AG04449 (cell line): ENCODE measurements at regions not wholly inside any gene's neighbourhood (a gene's known extent, or its start where the extent isn't known, plus 50 kb on each side); places are given as distances from the start of the nearest gene placed in this dataset.
"Not testable (repeated sequence)": the region's sequence is repeated elsewhere in the genome, so short reads cannot be mapped to it uniquely, and the experiment has no call there.

Source experiments
- CTCF ChIA-PET: fragments of 350-600 bp; formaldehyde crosslinking; extraction: SDS; loops from one replicate; lab custom pipeline; 2021; ENCODE audit warnings: antibody characterized with exemption; lab: Yijun Ruan, JAX
- POLR2A ChIA-PET: fragments of 400-600, 350-600 bp; formaldehyde crosslinking; extraction: SDS; loops from one replicate; lab custom pipeline; 2020; ENCODE audit warnings: antibody characterized with exemption, inconsistent platforms; lab: Yijun Ruan, JAX
- DNase-seq: peaks from one replicate; pipeline ENCODE4 v3.0.0-alpha.2; 2010; ENCODE audit warnings: low read depth, low spot score
- H3K4me3 ChIP-seq: 2 replicates; pipeline ENCODE4 v1.5.1; 2011; ENCODE audit warnings: low read depth, mild to moderate bottlenecking, control low read depth, low read length
- CTCF ChIP-seq: IDR thresholded peaks from one replicate; pipeline ENCODE4 v1.5.1; 2011; ENCODE audit warnings: mild to moderate bottlenecking, moderate library complexity, low read length, control low read depth, inconsistent platforms; ENCODE audit not compliant: insufficient read depth; ENCODE audit errors: missing control alignments

GRCh38 chr3:35120026-35120425, 519.3 kb upstream of the ARPP21 start:
- no peak for DNase-seq
- POLR2A ChIA-PET = no interaction called here
- no peak overlapping the region for H3K4me3 ChIP-seq
- CTCF ChIA-PET = no interaction called here
- no peak for TF ChIP-seq CTCF

GRCh38 chr3:35137612-35138011, 501.7 kb upstream of the ARPP21 start:
- ChIA-PET CTCF (no interaction called here), POLR2A (no interaction called here)
- no peak overlapping the region for H3K4me3 ChIP-seq
- no peak for DNase-seq
- no peak for TF ChIP-seq CTCF

GRCh38 chr3:35141406-35141805, 497.9 kb upstream of the ARPP21 start:
- DNase-seq = no peak
- POLR2A ChIA-PET = no interaction called here
- H3K4me3 ChIP-seq = no peak overlapping the region
- no peak for TF ChIP-seq CTCF
- CTCF ChIA-PET = no interaction called here

GRCh38 chr3:35144011-35144410, 495.3 kb upstream of the ARPP21 start:
- POLR2A ChIA-PET = no interaction called here
- no peak for TF ChIP-seq CTCF
- DNase-seq = no peak
- CTCF ChIA-PET = no interaction called here
- no peak overlapping the region for H3K4me3 ChIP-seq

GRCh38 chr3:35146256-35147035, 492.9 kb upstream of the ARPP21 start:
- DNase-seq, POLR2A ChIA-PET, H3K4me3 ChIP-seq, CTCF ChIA-PET: not testable (repeated sequence)

GRCh38 chr3:35183927-35184675, 455.2 kb upstream of the ARPP21 start:
- POLR2A ChIA-PET = no interaction called here
- TF ChIP-seq CTCF = no peak
- no peak overlapping the region for H3K4me3 ChIP-seq
- DNase-seq = no peak
- CTCF ChIA-PET = no interaction called here
